ENCODE measurements at regions not wholly inside any gene's neighbourhood (a gene's known extent, or its start where the extent isn't known, plus 50 kb on each side); places are given as distances from the start of the nearest gene placed in this dataset.
"Not testable (repeated sequence)": the region's sequence is repeated elsewhere in the genome, so short reads cannot be mapped to it uniquely, and the experiment has no call there.

DNA sequence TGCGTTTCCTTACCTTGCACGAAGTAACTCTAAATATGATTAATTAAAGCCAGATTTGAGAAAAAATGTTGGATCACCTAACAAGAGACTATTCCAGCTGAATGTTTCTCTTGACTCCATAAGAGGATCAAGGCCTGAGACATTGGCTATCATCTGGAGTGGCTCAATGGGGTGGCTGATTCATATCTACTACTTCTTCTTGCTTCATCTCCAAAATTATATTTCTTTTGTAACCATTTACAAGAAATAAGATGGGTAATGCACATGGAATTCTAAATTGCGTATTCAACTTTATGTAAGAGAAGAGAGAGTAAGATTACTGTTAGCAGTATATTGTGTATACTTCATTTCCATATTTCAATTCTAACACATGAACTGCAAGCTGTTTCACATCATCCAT is 819.0 kb upstream of the EYS start:
- H3K27me3 Mint-ChIP-seq: no peaks in the 10 kb centered on the region
- no peaks in the 10 kb centered on the region for H3K4me1 Mint-ChIP-seq (ENCODE audit: low read depth in 2 of 2)
- no peak overlapping the region for H3K27ac Mint-ChIP-seq
- no peak for DNase-seq
- no peaks in the 10 kb centered on the region for H3K36me3 Mint-ChIP-seq (ENCODE audit: insufficient read depth)
- no peak for ATAC-seq (replicated peaks)
- no peaks in the 10 kb centered on the region for H3K9me3 Mint-ChIP-seq
- H3K4me3 Mint-ChIP-seq: no peak overlapping the region

DNA sequence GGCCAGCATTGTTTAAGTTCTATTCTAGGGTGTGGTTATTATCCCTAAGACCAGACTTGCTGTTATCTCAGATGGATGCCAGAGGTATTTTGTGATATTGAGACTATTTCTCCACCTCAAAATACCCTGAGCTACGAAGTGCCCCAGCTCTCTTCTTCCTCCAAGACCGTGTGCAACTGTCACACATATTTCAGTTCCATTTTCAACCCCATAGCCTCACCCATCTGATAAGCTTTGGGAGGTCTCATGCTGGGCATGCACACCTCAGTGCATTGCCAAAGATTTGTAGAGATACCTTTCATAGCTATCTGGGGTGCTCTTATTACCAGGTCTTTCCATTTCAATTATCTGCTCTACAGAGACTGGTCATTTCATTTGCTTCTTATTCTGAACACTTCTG is 815.8 kb upstream of the EYS start:
- Mint-ChIP-seq H3K36me3 (ENCODE audit: insufficient read depth) (no peaks in the 10 kb centered on the region), H3K9me3 (no peaks in the 10 kb centered on the region), H3K4me1 (ENCODE audit: low read depth in 2 of 2) (no peaks in the 10 kb centered on the region), H3K27me3 (no peaks in the 10 kb centered on the region), H3K27ac (no peak overlapping the region), H3K4me3 (no peak overlapping the region)
- no peak for ATAC-seq (replicated peaks)
- DNase-seq: no peak

DNA sequence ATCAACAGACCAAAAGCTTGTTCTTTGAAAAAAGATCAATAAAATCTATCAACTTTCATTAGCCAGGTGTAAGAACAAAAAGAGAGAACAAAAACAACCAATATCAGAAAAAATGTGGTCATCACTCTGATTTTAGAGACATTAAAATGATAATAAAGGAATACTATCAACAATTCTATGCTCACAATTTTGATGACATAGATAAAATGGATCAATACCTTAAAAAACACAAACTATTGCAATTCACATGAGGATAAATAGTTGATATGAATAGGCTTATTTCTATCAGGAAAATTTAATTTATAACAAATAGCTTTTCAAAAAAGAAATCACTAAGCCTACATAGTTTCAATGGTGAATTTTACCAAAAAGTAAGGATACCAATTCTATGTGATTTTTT is 809.4 kb upstream of the EYS start:
- Mint-ChIP-seq H3K27ac (no peak overlapping the region), H3K4me3 (no peak overlapping the region), H3K4me1 (ENCODE audit: low read depth in 2 of 2) (no peaks in the 10 kb centered on the region), H3K9me3 (peaks cover 4 to 8% of the 10 kb centered on the region in 2 donors), H3K27me3 (no peaks in the 10 kb centered on the region), H3K36me3 (ENCODE audit: insufficient read depth) (peaks cover 2% of the 10 kb centered on the region)
- DNase-seq: no peak
- ATAC-seq (replicated peaks): no peak

DNA sequence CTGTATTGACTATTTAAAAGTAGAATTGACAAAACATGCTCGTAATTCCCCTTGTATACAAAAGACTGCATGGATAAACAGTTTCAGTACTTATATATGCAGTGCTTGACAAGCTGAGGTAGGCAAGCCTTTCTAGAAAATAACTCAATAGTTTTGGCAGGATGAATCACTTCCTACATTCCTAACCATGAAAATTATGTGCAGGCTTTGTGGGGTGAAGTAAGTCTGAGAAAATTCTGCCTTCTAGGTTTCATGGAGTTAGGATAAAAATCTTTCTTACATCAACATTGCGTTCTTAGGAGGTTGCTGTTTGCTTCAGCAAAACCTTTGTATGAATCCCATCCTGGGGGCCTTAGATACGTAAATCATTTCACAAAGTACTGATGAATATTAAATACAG is 801.4 kb upstream of the EYS start:
- Mint-ChIP-seq H3K4me3 (no peak overlapping the region), H3K9me3 (peaks cover 3 to 21% of the 10 kb centered on the region in 2 donors), H3K4me1 (ENCODE audit: low read depth in 2 of 2) (no peaks in the 10 kb centered on the region), H3K27ac (no peak overlapping the region), H3K36me3 (ENCODE audit: insufficient read depth) (peaks cover 2% of the 10 kb centered on the region), H3K27me3 (no peaks in the 10 kb centered on the region)
- ATAC-seq (replicated peaks) (no peak), DNase-seq (no peak)

DNA sequence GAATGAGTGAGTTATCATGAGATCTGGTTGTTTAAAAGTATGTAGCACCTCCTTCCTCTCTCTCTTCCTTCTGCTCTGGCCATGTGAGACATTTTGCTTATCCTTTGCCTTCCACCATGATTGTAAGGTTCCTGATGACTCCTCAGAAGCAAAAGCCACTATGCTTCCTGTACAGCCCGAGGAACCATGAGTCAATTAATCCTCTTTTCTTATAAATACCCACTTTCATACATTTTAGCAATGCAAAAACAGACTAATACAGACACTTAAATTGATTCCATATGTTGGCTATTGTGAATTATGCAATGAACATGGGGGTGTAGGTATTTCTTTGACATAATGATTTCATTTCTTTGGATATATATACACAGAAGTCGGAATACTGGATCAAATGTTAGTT is 792.8 kb upstream of the EYS start:
- H3K36me3 Mint-ChIP-seq (ENCODE audit: insufficient read depth): no peaks in the 10 kb centered on the region
- H3K27ac Mint-ChIP-seq: no peak overlapping the region
- H3K4me1 Mint-ChIP-seq (ENCODE audit: low read depth in 2 of 2): no peaks in the 10 kb centered on the region
- ATAC-seq (replicated peaks): no peak
- no peak overlapping the region for H3K4me3 Mint-ChIP-seq
- no peaks in the 10 kb centered on the region for H3K27me3 Mint-ChIP-seq
- H3K9me3 Mint-ChIP-seq: peaks cover 0 to 4% of the 10 kb centered on the region in 2 donors
- DNase-seq: no peak

DNA sequence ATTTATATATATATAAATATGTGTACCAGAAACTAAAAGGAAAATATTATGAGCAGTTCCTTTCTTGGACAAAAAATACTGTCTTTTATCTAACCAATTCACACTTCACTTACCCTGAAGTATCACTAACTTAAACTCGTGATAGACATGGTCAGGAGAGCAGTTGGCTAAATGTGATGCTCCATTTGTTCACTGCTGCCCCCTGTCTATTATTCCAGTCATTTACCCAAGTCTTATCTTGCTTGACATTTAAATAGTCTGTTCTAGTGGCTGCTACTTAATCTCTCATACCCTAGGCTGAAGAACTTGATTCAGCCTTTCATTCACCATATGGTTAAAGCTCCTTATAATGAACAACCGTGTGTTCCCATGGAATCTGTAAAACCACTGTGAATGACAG is 789.6 kb upstream of the EYS start:
- no peak for DNase-seq
- Mint-ChIP-seq H3K4me3 (no peak overlapping the region), H3K36me3 (ENCODE audit: insufficient read depth) (no peaks in the 10 kb centered on the region), H3K4me1 (ENCODE audit: low read depth in 2 of 2) (no peaks in the 10 kb centered on the region), H3K27ac (no peak overlapping the region), H3K9me3 (peaks cover 7 to 11% of the 10 kb centered on the region in 2 donors), H3K27me3 (no peaks in the 10 kb centered on the region)
- ATAC-seq (replicated peaks): no peak

DNA sequence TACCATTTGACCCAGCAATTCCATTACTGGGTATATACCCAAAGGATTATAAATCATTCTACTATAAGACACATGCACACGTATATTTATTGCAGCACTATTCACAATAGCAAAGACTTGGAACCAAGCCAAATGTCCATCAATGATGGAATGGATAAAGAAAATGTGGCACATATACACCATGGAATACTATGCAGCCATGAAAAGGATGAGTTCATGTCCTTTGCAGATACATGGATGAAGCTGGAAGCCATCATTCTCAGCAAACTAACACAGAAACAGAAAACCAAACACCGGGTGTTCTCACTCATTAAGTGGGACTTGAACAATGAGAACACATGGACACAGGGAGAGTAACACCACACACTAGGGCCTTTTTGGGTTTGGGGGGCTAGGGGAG is 787.6 kb upstream of the EYS start:
- not testable (repeated sequence) for H3K27me3 Mint-ChIP-seq, H3K4me3 Mint-ChIP-seq, DNase-seq

DNA sequence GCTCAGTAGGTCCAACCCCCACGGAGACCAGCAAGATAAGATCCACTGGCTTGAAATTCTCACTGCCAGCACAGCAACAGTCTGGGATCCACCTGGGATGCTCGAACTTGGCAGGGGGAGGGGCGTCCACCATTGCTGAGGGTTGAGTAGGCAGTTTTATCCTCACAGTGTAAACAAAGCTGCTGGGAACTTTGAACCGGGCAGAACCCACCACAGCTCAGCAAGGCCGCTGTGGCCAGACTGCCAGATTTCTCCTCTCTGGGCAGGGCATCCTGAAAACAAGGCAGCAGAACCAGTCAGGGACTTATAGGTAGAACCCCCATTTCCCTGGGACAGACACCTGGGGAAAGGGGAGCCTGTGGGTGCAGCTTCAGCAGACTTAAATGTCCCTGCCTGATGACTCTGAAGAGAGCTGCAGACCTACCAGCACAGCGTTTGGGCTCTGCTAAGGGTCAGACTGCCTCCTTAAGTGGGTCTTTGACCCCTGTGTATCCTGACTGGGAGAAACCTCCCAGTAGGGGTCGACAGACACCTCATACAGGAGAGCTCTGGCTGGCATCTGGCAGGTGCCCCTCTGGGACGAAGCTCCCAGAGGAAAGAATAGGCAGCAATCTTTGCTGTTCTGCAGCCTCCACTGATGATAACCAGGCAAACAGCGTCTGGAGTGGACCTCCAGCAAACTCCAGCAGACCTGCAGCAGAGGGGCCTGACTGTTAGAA is 782.4 kb upstream of the EYS start:
- no peak overlapping the region for H3K4me3 Mint-ChIP-seq
- no peaks in the 10 kb centered on the region for H3K27me3 Mint-ChIP-seq
- ATAC-seq (replicated peaks) (no peak), DNase-seq (no peak)
- no peak overlapping the region for H3K27ac Mint-ChIP-seq
- H3K4me1 Mint-ChIP-seq (ENCODE audit: low read depth in 2 of 2): no peaks in the 10 kb centered on the region
- H3K36me3 Mint-ChIP-seq (ENCODE audit: insufficient read depth): no peaks in the 10 kb centered on the region
- peaks cover 20% of the 10 kb centered on the region in 2 donors for H3K9me3 Mint-ChIP-seq

More for the DNA sequence above, 787.6 kb upstream of the EYS start:
- not testable (repeated sequence) for H3K36me3 Mint-ChIP-seq (ENCODE audit: insufficient read depth); H3K4me1 Mint-ChIP-seq (ENCODE audit: low read depth in 2 of 2); H3K27ac Mint-ChIP-seq; ATAC-seq (replicated peaks)
- peaks cover 20 to 23% of the 10 kb centered on the region in 2 donors for H3K9me3 Mint-ChIP-seq

DNA sequence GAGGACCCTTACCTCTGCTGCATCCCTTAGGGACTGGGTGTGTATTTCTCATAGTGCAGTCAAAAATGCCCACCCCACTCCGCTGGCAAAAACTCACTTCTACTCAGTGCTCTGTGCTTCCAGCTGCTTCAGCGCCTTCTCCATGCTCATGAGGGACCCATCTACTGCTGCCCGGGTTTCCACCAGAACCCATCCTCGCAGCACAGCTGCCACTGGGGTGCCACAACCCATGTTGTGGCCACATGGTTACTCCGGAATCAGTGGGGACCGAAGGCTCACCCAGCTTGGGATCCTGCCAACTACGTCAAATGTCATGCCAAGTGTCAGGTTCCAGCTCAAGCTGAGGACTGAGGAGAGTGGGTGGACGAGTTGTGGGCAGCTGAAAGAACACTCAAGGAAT is 774.2 kb upstream of the EYS start:
- Mint-ChIP-seq H3K4me3 (no peak overlapping the region), H3K27ac (no peak overlapping the region), H3K27me3 (no peaks in the 10 kb centered on the region), H3K4me1 (ENCODE audit: low read depth in 2 of 2) (no peaks in the 10 kb centered on the region), H3K9me3 (peaks cover 6 to 12% of the 10 kb centered on the region in 2 donors), H3K36me3 (ENCODE audit: insufficient read depth) (no peaks in the 10 kb centered on the region)
- ATAC-seq (replicated peaks) (no peak), DNase-seq (no peak)

DNA sequence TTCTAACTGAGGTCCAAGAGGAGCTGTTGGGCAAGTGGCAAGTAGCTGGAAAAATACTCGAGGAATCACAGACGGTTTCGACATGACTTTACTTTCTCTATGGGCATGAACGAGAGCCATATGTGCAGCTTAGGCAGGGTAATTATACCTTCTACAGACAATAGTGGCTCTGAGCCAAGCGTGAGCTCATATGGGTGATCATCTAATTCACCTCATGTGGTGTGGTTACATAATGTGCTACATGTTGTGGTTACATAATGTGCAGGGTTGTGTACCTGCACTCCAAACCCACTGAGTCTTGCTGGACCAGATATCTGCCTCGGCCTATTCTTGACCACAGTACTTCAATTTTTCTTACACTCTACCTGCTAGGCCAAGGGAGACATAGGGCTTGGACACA is 771.7 kb upstream of the EYS start:
- no peak overlapping the region for H3K4me3 Mint-ChIP-seq
- no peak overlapping the region for H3K27ac Mint-ChIP-seq
- DNase-seq (no peak), ATAC-seq (replicated peaks) (no peak)
- no peaks in the 10 kb centered on the region for H3K36me3 Mint-ChIP-seq (ENCODE audit: insufficient read depth)
- H3K27me3 Mint-ChIP-seq: no peaks in the 10 kb centered on the region
- H3K9me3 Mint-ChIP-seq: peaks cover 13 to 15% of the 10 kb centered on the region in 2 donors
- no peaks in the 10 kb centered on the region for H3K4me1 Mint-ChIP-seq (ENCODE audit: low read depth in 2 of 2)

DNA sequence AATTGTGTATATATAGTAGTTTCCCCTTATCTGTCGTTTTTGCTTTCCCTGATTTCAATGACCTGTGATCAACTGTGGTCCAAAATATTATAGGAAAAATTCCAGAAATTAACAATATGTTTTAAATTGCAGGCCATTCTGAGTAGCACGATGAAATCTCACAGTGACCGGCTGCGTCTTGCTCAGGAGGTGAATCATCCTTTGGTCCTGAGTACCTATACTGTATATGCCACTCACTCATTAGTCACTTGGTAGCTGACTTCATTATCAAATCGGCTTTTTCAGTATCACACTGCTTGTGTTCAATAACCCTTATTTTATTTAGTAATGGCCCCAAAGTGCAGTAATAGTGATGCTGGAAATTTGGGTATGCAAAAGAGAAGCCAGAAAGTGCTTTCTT is 728.3 kb upstream of the EYS start:
- H3K27ac Mint-ChIP-seq: no peak overlapping the region
- H3K9me3 Mint-ChIP-seq: peaks cover 0 to 2% of the 10 kb centered on the region in 2 donors
- H3K4me1 Mint-ChIP-seq (ENCODE audit: low read depth in 2 of 2): no peaks in the 10 kb centered on the region
- no peak for ATAC-seq (replicated peaks)
- no peaks in the 10 kb centered on the region for H3K27me3 Mint-ChIP-seq
- DNase-seq: no peak
- H3K4me3 Mint-ChIP-seq: no peak overlapping the region
- H3K36me3 Mint-ChIP-seq (ENCODE audit: insufficient read depth): no peaks in the 10 kb centered on the region

DNA sequence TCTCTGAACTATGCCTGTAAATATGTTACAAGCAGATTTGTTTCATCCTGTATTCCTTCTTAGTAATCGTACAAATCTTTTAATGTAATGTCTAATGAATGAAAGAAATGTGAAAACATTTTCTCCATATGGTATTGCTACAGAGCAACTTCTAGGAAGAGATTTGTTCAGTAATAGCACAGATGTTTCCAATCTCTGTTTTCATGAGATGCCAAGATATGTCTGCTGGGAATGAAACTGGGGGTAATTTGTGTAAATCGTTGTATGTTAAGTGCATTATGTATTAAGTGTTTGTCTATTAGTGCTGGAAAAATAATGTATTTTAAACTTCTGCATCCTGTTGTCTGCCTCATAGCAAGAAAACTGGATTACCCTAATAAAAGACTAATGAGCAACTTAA is 722.2 kb upstream of the EYS start:
- Mint-ChIP-seq H3K9me3 (peaks cover 0 to 5% of the 10 kb centered on the region in 2 donors), H3K36me3 (ENCODE audit: insufficient read depth) (no peaks in the 10 kb centered on the region), H3K27me3 (no peaks in the 10 kb centered on the region), H3K27ac (no peak overlapping the region), H3K4me3 (no peak overlapping the region), H3K4me1 (ENCODE audit: low read depth in 2 of 2) (no peaks in the 10 kb centered on the region)
- ATAC-seq (replicated peaks): no peak
- no peak for DNase-seq

DNA sequence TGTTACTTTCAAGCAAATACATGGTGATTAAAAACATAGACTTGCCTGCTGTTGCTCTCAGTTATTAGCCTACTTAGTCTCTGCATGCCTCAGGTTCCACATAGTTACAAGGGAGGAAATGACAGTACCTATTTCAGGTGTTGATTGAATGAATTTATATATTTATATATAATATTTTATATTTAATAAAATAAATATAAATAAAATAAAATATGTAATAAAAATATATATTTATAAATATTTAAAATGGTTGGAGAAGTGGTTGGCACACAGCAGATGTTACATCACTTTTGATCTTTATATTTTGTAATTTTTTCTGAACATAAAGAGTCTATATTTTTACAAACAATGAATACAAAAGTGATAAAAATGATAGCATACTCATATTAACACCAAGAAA is 716.0 kb upstream of the EYS start:
- Mint-ChIP-seq H3K4me1 (ENCODE audit: low read depth in 2 of 2) (no peaks in the 10 kb centered on the region), H3K36me3 (ENCODE audit: insufficient read depth) (no peaks in the 10 kb centered on the region), H3K27me3 (no peaks in the 10 kb centered on the region), H3K4me3 (no peak overlapping the region), H3K9me3 (peaks cover 0 to 6% of the 10 kb centered on the region in 2 donors), H3K27ac (no peak overlapping the region)
- ATAC-seq (replicated peaks) (no peak), DNase-seq (no peak)

DNA sequence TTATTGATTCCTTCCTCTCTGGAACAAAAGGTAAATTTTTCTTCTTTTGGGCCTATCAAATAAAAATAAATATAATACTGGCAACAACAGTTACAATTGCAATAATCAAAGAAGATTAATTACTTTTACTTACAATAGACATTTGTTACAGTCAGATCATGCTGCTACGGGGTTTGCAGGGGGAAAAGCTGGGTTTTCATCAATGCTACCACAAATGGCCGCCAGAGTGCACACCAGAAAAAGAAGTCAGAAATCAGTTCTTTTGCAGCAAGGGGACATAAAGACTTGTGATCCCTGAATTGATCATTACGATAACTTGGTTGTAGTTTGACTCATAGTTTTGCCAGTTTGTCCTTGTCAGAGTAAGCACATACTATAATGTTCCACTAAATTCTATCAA is 714.5 kb upstream of the EYS start:
- Mint-ChIP-seq H3K27me3 (no peaks in the 10 kb centered on the region), H3K4me3 (no peak overlapping the region), H3K4me1 (ENCODE audit: low read depth in 2 of 2) (no peaks in the 10 kb centered on the region), H3K27ac (no peak overlapping the region), H3K9me3 (peaks cover 0 to 10% of the 10 kb centered on the region in 2 donors), H3K36me3 (ENCODE audit: insufficient read depth) (no peaks in the 10 kb centered on the region)
- ATAC-seq (replicated peaks): no peak
- no peak for DNase-seq

DNA sequence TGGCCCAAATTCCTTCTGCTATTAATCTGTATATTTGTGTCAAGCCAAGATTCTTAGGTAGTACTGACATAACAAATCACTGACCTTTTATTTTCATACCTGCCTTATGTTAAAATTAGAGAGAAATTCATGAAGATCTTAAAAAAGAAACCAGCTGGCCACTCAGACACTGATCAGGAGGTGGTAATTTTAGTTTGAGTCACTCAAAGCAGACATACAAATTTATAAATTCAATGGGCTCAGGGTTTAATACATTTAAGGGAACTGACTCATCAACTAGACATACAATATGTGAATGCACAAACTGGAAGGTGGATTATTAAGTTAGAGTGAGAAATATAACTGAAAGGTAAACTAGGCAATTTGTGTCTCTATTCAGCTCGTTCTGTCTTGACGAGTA is 711.9 kb upstream of the EYS start:
- DNase-seq: no peak
- Mint-ChIP-seq H3K4me1 (ENCODE audit: low read depth in 2 of 2) (no peaks in the 10 kb centered on the region), H3K36me3 (ENCODE audit: insufficient read depth) (no peaks in the 10 kb centered on the region), H3K9me3 (peaks cover 0 to 10% of the 10 kb centered on the region in 2 donors), H3K27ac (no peak overlapping the region), H3K4me3 (no peak overlapping the region), H3K27me3 (no peaks in the 10 kb centered on the region)
- ATAC-seq (replicated peaks): no peak
